HG03442 (cell line): ENCODE measurements at regions not wholly inside any gene's neighbourhood (a gene's known extent, or its start where the extent isn't known, plus 50 kb on each side); places are given as distances from the start of the nearest gene placed in this dataset.

Experiments used
- ATAC-seq: cut with Tn5 transposase; IDR thresholded peaks from one replicate; pipeline ENCODE4 v1.9.1; 2021; ENCODE audit warnings: mild to moderate bottlenecking, moderate library complexity; ENCODE audit not compliant: unreplicated experiment

DNA sequence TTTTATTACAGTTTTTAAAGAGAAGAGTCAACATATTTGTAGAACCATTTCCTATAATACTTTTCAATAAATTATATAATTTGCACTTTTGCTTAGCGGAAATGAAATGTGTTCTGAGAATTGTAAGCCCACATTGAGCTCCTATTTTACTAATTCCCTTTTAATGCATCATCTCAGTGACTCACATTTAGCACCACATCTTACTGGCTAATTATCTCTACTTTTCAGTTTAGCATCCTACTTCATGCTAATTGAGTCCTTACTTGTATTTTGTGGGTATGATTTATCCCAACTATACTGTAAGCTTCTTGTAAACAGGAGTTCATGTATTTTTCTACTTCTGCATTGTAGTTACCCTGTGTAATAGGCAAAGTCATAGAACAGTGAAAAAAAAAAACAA is 67.5 kb downstream of the TMX1 start:
- no peak for ATAC-seq

DNA sequence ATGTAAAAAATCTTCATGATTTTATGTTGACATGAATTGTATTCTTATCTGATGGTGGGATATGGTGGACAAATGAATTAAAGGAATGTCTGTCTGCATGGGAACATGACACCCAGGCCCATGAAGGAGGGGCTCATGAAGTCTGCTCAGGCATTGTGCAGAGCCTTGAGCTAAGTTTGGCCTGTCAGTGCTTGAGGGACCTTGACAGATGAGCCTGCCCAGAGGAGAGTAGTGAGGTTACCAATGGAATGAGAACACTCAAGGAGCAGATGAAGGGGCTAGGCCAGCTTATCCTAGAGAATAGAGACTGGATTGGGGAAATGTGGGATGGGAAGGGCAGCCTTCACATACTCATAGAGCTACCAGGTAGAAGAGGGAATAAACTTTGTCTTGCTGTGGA is 68.8 kb downstream of the TMX1 start:
- ATAC-seq: no peak

DNA sequence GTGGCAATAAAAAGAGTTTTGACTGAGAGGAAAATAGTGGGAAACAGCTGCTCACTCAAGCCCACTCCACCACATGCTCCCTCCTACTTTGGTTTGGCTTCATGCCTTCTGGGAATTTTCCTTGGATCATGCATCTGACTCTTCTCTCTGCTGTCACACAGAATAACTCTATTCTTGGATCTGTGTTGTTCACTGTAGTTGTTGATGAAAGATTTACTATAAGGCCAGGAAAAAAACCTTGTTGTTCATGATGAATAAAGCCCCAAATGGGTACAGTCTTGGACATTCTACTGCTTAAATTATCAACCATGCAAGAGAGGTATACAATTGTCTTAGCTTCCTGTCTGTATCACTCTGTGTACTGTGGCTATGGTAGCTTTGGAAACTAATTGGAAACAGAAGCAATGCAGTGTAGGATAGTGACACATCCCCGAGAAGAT is 70.5 kb downstream of the TMX1 start:
- no peak for ATAC-seq

DNA sequence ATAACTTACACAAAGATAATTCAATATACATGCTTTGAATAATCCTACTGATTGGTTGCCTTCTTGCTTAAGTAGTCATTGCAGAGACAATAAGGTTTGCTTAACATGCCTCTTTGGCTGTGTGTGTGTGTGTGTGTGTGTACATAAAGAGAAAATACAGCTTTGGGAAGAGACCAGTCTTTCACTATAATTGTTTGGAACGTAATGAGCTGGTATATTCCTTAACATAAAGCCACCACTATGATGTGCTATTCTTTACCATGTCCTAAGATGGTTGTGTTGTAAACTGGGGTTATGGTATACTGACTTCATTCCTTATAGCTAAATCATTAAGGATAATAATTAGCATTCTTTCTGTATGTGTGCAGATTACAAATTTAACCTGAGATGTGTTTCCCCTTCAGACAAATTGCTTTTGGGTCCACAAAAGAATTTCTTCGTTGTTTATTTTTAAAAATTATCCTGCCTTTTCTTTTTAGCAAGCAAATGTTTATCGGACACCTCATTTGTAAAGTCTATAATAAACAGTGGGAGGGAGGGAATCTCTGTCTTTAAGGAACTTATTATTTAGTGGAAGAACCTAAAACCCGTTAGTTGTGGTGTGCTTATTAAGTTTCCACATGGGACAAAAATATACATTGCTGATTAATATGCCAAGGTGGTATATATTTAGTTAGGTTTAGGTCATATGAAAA is 74.4 kb downstream of the TMX1 start:
- ATAC-seq: no peak

DNA sequence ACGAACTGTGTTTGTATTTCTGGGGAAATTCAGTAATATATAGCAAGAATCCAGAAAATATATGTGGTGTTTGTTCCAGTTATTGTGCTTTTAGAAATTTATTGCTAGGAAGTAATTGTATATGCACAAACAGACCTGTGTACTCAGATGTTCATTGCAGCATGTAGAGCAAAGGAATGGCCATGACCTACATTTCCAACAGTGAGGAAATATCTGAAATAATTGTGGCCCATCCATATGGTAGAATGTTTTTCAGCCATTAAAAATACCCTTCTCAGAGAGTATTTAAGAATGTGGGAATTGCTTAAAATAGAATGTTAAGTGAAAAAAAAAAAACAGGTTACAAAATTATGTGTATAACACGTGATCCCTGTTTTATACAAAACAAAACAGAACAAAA is 77.3 kb downstream of the TMX1 start:
- no peak for ATAC-seq

DNA sequence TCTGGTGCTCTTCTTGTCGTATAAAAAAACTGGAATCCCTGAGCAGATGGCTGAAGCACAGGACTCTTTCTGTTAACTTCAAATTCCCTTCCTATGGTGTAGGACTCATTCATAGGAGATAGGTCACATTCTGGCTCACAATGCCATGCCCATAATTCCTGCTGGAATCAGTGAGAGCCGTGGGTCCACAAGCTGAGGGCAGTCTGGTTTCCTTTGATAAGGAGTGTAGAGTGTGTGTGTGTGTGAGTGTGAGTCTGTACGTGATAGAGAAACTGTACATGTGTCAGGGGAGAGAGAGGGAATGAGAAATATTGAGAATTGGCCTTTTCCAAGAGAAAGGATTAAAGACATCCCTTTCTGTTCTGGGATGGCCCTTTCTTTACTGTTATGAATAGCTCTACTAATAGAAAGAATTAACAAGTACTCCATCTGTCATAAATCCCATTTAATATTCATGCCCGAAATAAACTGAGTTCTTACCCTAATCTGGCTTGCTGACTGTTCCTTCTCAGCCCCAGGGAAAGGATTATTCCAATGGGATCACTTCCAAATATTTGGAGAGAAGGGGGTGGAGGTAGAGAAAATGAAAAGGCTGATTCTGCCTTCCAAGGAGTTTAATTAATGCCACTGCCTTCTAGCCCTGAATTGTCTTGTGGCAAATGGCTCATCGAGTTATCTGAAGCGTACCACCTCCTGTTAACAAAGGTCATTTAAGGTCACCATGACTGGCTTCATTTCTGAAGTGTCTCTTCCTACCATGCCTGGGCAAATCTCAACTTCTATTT is 79.0 kb downstream of the TMX1 start:
- ATAC-seq: no peak

DNA sequence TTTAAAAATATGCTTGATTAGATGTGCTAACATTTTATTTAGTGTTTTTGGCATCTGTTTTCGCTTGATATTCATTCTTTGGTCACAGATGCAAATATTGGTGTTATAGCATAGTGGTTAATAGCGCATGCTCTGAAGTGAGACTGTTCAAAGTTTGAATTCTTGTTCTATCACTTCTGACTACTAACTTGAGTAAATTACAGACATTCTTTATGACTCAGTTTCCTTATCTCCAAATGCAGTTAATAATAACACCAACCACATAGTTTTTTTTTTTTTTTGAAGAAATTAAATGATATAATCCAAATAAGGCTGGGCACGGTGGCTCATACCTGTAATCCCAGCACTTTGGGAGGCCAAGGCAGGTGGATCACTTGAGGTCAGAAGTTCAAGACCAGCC is 81.0 kb downstream of the TMX1 start:
- no peak for ATAC-seq

DNA sequence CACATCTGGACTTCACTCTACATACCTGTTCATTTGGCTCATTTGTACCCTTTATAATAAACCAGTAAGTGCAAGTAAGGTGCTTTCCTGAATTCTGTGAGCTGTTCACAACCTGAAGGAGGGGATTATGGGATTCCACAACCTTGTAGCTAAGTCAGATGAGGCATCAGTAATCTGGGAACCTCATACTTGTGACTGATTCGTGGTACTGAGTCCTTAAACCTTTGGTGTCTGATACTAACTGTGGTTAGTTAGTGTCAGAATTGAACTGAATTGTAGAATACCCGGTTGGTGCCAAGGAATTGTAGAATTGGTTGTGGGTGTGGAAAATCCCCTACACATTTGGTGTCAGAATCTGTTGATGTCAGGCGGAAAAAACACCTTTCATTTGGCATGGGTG is 83.4 kb downstream of the TMX1 start:
- no peak for ATAC-seq

DNA sequence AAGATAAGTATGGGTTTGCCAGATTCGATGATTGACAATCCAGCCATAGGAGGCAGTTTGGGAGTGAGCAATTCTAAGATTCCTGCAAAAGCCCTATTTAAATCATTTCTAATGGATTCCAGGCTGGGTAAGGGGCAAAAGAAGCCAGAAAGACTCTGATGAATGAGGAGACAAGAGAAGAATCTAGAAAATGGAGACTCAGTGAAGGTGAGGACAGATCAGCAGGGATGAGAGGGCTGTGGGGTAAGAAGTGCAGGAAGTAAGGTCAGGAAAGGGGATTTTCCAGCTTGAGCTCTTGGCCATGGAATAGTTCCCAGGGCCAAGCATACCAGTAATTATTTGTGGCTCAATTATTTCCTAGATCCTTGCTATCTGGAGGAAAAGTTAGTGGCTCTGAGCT is 87.3 kb downstream of the TMX1 start:
- ATAC-seq: no peak

DNA sequence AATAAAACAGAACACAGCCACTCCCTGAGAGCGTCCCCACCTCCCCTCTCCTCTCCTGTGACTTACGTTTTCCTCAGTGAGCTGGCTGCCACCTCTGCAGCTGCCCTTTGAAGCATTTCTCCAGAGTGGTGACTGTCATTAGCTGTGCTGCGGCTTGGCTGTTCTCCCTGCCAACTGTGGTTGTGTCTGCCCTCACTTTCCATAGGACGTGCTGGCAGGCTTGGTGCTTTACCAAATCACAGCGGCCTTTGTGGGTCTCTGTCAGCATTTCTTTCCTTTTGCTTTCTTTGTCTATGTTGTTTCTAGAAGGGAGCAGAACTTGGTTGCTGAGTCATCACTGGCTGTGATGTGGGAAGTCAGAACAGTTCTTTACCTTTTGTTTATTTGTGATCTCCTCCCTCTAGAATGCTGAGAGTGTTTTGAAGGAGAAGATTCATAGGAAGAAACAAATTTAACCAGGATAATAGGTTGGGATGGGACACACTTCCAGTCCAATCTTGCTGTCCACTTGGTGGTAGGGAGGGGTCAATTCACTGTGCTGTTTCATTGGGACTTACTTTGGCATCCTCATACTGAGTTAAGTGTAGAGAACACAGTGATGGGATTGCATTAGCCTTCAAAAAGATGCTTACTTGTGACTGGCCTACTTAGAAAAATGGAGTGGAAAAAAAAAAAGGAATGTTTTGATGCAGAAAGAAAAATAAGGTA is 88.2 kb downstream of the TMX1 start:
- ATAC-seq: no peak

DNA sequence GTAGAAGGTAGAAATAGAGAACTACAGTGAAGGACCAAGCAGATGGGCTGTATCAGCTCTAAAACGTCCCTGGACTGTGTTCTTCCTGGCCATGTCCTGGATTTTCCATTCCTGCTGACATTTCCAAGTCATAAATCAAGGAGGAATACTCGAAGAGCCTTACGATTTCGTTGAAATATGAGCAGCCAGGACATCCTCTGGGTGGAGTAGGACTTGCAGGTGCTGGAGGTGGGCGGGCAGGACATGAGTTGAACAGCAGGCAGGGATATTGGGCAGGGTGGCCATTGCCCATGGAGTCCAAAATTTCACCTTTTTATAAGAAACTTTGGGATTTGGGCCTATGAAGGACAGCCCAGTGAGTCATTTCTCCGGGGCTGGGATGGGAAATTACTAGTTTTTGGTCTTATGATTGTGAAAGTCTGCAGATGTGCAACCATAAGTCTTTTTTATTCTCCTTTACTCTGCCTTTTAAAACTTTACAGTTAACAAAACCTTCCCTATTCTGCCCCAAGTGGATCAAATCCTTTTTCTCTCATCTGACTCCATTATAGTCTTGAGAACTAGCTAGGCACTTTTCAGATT is 88.8 kb downstream of the TMX1 start:
- no peak for ATAC-seq

DNA sequence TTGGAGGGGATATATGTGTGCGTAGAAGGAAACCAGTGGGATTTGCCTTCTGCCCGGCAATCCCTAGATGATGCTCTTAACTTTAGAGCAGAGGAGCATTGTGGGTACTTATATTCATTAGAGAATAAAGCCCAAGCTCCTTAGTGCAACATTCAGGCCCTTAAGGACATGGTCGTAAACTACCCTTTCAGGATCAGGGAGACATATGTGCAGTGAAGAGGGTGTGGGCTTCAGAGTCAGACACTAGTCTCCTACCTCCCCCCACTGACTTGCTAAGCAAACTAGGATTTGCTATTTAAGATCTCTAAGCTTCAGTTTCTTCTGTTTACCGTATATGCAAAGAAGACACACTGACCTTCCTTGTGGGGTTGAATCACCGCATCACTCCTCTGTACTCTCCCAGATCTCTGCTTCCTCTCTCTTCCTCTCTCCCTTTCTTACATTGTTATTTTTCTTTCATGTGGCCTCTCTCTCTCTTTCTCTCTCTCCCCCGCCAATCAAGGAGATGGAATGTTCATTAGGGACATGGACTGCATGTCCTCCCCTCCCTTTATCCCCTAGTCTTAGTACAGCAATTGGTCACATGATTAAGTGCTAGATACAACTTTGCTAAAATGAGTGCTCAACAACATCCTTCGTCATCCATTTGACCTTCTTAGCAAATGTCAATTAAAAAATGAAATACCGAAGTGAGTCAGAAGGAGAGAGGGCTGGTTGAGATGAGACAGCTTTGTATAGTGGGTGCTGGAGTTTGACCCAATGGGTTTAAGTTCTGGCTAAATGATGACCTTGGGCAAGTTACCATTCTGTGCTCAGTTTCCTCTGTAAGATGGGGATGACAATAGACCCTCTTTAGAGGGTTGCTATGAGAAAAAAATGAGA is 91.7 kb downstream of the TMX1 start:
- no peak for ATAC-seq

DNA sequence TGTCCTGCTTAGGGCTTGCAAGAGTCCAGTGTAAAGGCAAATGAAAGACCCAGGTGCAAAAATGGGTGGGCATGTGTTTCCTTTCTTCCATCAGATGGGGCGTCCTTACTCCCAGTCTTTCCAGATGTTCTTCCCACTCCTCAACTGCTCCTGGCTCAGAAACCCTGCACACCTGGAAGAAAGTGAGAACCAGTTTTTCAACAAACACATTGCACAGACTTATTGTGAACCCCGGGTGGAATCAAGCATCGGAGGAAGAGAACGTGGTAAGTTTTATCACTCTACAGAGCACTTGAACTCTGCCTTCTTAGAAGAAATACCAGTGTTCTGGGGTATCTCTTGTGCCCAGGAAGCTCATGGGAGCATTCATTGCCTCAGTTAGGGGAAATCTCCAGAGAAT is 93.3 kb downstream of the TMX1 start:
- no peak for ATAC-seq

DNA sequence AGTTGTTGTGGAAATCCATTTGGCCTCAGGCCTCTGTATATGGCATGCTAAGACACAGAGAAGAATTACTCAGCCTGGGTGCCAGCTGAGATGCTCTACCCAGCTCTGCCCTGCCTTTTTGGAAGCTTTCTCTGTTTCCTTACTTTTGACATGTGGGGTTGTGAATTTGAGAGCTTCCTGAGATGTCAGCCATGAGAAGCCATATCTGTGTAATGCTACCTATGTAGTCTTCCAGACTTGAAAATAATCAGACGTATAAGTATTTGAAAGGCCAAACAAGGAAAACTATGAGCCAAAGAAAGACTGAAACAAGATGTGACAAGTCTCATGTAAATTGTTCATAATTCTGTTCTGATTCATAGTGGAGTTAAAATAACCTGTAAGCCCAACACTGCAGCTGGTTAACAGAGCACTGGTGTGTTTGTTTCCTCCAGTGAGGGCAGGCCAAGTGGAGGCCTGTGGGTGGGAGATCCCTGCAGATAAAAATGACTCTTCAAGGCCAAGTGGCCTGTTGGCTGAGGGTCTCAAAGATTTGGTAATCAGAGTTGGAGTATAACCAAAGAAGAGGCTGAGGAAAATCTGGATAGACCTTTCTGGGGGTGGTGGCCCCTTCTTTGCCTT is 94.0 kb downstream of the TMX1 start:
- no peak for ATAC-seq

DNA sequence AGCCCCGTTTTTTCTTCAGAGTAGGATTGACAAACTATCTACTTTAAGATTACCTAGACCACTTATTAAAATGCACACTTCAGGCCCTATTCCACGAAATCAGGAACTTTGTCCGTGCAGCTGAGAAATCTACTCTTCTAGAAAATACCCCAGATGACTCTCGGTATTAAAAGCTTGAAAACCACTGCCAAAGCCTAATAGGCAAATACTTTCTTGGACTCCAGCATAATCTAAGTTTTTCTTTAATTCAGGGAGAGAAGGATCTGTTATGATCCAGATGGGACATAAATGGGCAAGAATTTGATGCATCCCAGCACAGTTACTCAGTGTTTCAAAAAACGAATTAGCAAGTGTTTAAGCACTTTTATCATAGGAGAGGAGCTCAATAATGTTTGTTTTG is 94.5 kb downstream of the TMX1 start:
- no peak for ATAC-seq

DNA sequence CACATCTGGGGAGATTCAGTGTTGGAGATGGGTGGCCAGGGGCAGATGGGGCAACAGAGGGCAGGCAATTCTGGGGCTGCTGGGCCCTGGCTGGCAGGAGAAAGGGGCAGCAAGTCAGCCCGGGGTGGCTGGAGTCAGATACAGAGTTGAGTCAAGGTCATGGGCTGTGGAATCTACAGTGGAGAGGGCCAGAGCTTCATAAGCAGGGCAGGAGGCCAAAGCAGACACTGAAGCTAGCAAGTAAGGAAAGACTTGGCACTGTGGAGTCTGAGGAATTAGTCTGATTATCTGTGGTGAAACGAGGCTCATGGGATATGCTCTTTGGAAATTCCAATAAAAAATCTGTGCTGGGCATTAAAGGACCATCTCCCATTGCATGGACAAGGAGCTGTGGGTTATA is 95.5 kb downstream of the TMX1 start:
- ATAC-seq: no peak

DNA sequence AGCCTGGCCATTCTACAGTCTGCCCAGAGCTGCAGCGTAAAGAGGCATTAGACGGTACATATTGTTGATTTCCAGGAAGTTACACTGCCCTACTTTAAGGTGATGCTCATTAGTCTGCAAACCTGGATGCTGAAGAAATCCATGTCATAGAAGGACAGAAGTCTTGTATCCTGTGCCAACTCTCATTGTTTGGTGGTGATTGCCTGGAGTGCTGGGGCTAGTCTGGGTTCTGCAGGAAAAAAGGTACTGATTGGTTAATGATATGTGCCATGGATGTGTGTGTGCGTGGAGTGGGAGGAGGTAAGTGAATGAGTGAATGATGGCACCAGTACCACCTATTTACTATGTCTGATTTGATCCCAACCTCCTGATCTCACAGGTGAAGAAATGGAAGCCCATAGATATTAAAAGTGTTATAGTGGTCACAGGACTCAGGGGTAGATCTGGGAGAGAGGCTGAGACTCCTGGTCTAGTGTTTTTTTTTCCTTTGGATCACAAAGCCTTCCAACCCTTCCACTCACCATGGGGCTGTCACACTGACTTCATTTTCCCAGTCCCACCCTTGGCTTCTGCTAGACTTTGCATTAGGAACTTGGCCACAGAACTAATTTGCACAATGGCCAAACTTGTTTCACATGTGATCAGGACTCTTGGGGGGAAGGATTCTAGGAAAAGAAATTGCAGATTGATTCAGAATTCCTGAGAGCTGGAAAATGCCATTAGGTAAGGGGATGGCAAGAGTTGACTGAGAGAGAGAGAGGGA is 96.1 kb downstream of the TMX1 start:
- ATAC-seq: no peak

DNA sequence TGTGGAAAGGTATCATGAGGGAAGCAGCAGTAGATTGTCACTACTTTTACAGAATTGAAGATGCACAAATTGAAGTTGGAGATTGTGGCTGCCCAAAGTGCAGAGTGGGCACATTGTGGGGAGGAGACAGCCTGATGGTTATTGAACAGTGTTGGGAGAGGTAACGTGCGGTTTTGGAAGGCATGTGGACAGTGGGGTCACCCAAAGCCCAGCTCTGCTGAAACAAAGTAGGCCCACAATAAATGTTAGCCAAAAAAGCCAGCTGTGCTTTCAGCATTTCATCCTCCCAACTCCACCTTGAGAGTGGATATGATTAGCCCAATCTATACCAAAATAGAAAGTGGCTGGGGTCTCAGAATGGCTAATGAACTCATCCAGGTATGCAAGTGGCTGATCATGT is 96.7 kb downstream of the TMX1 start:
- ATAC-seq: no peak

DNA sequence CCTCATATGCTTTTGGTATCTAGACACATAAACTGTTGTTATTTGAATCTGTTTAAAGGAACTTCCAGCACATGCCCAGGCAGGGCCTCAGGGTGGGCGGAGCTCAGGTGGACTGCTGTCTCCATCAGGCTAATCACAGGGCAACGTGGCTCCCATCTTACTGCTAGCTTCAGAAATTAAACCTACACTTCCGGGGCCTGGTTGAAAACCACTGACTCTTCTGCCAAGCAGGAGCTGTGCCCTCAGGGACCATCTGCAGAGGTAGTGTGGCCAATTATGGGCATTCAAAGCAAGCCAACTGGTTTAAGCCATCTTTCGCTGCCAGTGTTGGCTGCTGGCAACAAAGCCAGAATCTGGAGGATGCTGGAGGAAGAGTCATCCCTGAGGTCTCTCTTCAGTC is 97.5 kb downstream of the TMX1 start:
- ATAC-seq: no peak

DNA sequence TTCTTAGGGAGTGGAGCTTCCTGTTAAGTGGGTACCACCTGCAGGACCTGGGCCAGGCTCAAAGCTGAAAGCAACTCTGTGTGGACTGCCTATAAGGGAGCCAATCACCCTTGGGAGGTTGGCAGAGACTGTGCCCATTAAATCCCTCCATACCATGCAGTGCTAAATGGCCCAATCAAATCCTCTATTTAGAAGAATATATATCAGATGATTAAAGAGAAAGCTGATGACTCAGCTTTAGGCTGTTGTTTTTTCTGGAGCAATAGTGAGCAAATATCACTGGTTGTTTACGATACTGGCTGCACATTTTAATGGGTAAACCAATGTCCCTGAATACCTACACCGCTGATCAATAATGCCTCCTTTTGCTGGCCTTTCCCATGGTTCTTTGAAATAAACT is 101.3 kb downstream of the TMX1 start:
- no peak for ATAC-seq
